Suprapubic skin (tissue), 4 donors: ENCODE measurements at regions not wholly inside any gene's neighbourhood (a gene's known extent, or its start where the extent isn't known, plus 50 kb on each side); places are given as distances from the start of the nearest gene placed in this dataset.

Source experiments
- DNase-seq, 2 donors: peaks; one replicate each; pipeline ENCODE4 v3.0.0-alpha.2; 2019; ENCODE audit warnings: low spot score in 2 of 2
- H3K27ac ChIP-seq: fragments of 200-600 bp; sonication (generic); one replicate; pipeline ENCODE4 v1.5.1; 2019
- H3K27me3 ChIP-seq: fragments of 200-600 bp; sonication (generic); one replicate; pipeline ENCODE4 v1.5.1; 2019
- H3K36me3 ChIP-seq: fragments of 200-600 bp; sonication (generic); one replicate; pipeline ENCODE4 v1.5.1; 2019
- H3K4me1 ChIP-seq: fragments of 200-600 bp; sonication (generic); one replicate; pipeline ENCODE4 v1.5.1; 2019
- H3K4me3 ChIP-seq: fragments of 200-600 bp; sonication (generic); one replicate; pipeline ENCODE4 v1.5.1; 2019; ENCODE audit warnings: mild to moderate bottlenecking
- H3K9me3 ChIP-seq: fragments of 200-600 bp; sonication (generic); one replicate; pipeline ENCODE4 v1.5.1; 2019
- EP300 ChIP-seq: sonication (generic); formaldehyde crosslinking; IDR thresholded peaks from one replicate; pipeline ENCODE4 v1.6.1; 2017; ENCODE audit warnings: antibody characterized with exemption
- POLR2A ChIP-seq, 2 donors: fragments of 450-650 bp; IDR thresholded peaks; one replicate each; pipeline ENCODE4 v1.6.1; 2017; ENCODE audit warnings: antibody characterized with exemption in 2 of 2, mild to moderate bottlenecking in 2 of 2, moderate library complexity in 2 of 2
- POLR2AphosphoS5 ChIP-seq, 3 donors: sonication (generic); formaldehyde crosslinking; IDR thresholded peaks; one replicate each; pipeline ENCODE4 v1.6.1; 2017; ENCODE audit warnings: antibody characterized with exemption in 3 of 3
- WGBS: methylation state at CpG from one replicate; pipeline ENCODE4 v1.1.5; 2018; 5-methylcytosine and 5-hydroxymethylcytosine counted together
- TF ChIP-seq, protein P1 (sequence below), 2 donors: fragments of 200-600 bp in 1 of 2; fragments of 450-650 bp in 1 of 2; sonication (generic) in 1 of 2; IDR thresholded peaks; one replicate each; pipeline ENCODE4 v1.5.1; 2016 to 2019; ENCODE audit warnings: antibody characterized with exemption in 2 of 2, mild to moderate bottlenecking in 1 of 2, moderate library complexity in 1 of 2

DNA sequence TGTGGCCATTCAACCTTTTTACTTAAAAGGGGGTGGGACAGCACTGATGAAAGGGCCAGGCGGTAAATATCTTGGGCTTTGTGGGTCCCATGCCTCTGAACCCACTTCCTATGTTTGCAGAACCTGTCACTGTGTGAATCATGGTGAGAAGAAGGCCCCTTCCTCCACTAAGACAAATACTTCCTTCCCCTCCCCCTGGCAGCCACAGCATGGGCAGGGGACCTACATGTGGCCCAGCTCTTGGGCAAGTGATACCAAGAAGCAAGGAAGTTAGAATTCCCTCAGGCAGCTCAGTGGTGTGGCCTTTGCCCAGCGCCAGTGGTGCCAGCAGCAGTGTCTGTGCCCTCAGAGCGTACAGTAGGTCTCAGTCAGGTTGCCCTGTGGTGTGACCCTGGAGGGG lies 168.6 kb downstream of the TRIM33 start:
- Histone ChIP-seq H3K4me3 (no peak overlapping the region), H3K36me3 (no peaks in the 10 kb centered on the region), H3K27ac (no peak overlapping the region), H3K4me1 (peaks cover 12% of the 10 kb centered on the region), H3K27me3 (no peaks in the 10 kb centered on the region), H3K9me3 (no peaks in the 10 kb centered on the region)
- TF ChIP-seq POLR2A (IDR thresholded peaks at IDR 0.05) (no peak), POLR2AphosphoS5 (IDR thresholded peaks at IDR 0.05) (no peak), EP300 (no peak)
- TF ChIP-seq, protein P1, sequence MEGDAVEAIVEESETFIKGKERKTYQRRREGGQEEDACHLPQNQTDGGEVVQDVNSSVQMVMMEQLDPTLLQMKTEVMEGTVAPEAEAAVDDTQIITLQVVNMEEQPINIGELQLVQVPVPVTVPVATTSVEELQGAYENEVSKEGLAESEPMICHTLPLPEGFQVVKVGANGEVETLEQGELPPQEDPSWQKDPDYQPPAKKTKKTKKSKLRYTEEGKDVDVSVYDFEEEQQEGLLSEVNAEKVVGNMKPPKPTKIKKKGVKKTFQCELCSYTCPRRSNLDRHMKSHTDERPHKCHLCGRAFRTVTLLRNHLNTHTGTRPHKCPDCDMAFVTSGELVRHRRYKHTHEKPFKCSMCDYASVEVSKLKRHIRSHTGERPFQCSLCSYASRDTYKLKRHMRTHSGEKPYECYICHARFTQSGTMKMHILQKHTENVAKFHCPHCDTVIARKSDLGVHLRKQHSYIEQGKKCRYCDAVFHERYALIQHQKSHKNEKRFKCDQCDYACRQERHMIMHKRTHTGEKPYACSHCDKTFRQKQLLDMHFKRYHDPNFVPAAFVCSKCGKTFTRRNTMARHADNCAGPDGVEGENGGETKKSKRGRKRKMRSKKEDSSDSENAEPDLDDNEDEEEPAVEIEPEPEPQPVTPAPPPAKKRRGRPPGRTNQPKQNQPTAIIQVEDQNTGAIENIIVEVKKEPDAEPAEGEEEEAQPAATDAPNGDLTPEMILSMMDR (IDR thresholded peaks at IDR 0.05) = no peak
- 81% methylated on average over 3 of the region's 3 CpGs for WGBS
- DNase-seq = no peak

DNA sequence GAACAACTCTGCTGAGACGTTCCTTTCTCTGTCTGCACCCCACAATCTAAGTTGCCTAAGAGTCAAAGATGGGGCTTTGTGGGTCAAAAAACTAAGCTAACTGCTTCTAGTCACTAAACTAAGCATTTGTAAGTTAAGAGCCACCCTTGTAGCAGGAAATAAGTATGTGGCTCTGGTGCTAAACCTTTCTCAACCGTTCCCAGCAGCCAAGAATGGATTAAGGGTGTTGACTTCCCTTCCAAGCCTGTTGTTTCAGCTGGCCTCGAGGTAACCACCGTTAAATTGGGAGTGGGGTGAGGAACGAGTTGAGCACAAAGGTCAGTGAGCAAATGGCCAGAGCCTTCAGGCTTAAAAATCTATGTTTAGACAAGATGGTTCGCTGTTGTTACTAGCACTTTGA lies 169.1 kb downstream of the TRIM33 start:
- no peaks in the 10 kb centered on the region for H3K9me3 ChIP-seq
- no peak overlapping the region for H3K4me3 ChIP-seq
- TF ChIP-seq POLR2AphosphoS5 (IDR thresholded peaks at IDR 0.05) (no peak), EP300 (no peak), POLR2A (IDR thresholded peaks at IDR 0.05) (no peak)
- TF ChIP-seq, protein P1 (IDR thresholded peaks at IDR 0.05) = no peak
- no peak for DNase-seq
- H3K4me1 ChIP-seq = peaks cover 11% of the 10 kb centered on the region
- no peak overlapping the region for H3K27ac ChIP-seq
- WGBS = 50% methylated on average over 6 of the region's 6 CpGs
- no peaks in the 10 kb centered on the region for H3K27me3 ChIP-seq
- no peaks in the 10 kb centered on the region for H3K36me3 ChIP-seq

DNA sequence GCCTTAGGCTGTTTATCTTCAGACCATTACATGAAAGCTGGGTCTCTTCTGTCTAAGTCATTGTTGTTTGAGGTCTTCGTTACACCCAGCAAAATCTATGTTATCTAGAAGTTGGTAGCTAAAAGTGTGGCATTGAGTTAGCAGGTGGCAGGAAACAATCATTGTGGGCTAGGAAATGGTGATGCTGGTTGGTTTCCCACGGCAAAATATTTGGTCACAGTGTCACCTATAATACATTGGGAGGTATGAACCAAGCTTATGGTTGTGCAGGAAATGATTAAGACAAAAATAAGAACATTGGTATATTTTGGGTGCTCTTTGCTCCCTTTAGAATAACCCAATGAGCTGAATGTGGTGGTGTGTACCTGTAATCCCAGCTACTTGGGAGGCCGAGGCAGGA lies 169.7 kb downstream of the TRIM33 start:
- Histone ChIP-seq H3K4me3 (no peak overlapping the region), H3K27ac (no peak overlapping the region), H3K27me3 (no peaks in the 10 kb centered on the region), H3K4me1 (peaks cover 7% of the 10 kb centered on the region), H3K9me3 (no peaks in the 10 kb centered on the region), H3K36me3 (no peaks in the 10 kb centered on the region)
- 79% methylated on average over 3 of the region's 3 CpGs for WGBS
- no peak for DNase-seq
- TF ChIP-seq, protein P1 (IDR thresholded peaks at IDR 0.05) = no peak
- TF ChIP-seq POLR2A (IDR thresholded peaks at IDR 0.05) = no peak
- TF ChIP-seq POLR2AphosphoS5 (IDR thresholded peaks at IDR 0.05) = no peak
- no peak for TF ChIP-seq EP300

DNA sequence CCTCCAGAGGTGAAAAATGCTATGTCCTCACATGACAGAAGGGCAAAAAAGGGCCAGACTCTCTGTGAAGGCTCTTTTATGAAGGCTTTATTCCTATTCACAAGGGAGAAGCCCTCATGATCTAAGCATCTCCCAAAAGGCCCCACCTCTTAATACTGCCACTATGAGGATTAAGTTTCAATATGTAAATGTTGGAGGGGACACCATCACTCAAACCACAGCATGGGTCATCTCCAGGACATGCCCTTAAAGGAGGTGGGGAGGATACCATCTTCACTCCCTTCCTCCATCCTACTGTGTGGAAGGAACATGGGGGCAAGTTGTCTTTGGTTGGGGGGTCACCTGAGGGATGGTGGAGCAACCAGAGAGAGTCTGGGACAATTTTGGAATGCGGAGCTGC lies 170.1 kb downstream of the TRIM33 start:
- Histone ChIP-seq H3K4me3 (no peak overlapping the region), H3K27ac (no peak overlapping the region), H3K36me3 (no peaks in the 10 kb centered on the region), H3K4me1 (peaks cover 4% of the 10 kb centered on the region), H3K27me3 (no peaks in the 10 kb centered on the region), H3K9me3 (no peaks in the 10 kb centered on the region)
- 79% methylated on average over 1 of the region's 1 CpG for WGBS
- TF ChIP-seq, protein P1 (IDR thresholded peaks at IDR 0.05) = no peak
- TF ChIP-seq POLR2A (IDR thresholded peaks at IDR 0.05) (no peak), EP300 (no peak), POLR2AphosphoS5 (IDR thresholded peaks at IDR 0.05) (no peak)
- DNase-seq = no peak

DNA sequence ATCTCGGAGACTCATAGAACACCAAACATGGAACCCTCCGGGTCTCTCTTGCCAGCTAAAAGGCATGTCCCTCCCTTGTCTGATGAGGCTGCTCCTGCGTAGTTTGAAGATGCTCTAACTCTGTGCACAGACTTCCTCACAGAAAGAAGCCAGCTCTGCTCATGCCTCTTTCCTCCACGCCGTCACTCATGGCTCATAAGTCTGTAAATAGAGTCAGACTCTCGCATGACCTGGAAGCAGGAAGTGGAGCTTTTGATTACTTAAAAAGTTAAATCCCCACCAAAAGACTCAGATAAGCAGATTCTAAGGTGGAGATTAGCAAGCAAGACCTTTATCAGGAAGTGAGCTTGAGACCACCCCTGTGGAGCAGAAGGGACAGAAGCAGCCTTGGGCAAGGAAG lies 171.6 kb downstream of the TRIM33 start:
- DNase-seq = no peak
- H3K9me3 ChIP-seq = no peaks in the 10 kb centered on the region
- no peaks in the 10 kb centered on the region for H3K27me3 ChIP-seq
- TF ChIP-seq POLR2A (IDR thresholded peaks at IDR 0.05) = no peak
- TF ChIP-seq POLR2AphosphoS5 (IDR thresholded peaks at IDR 0.05) = no peak
- TF ChIP-seq, protein P1 (IDR thresholded peaks at IDR 0.05) = no peak
- no peak for TF ChIP-seq EP300
- H3K36me3 ChIP-seq = no peaks in the 10 kb centered on the region
- H3K27ac ChIP-seq = no peak overlapping the region
- 82% methylated on average over 6 of the region's 6 CpGs for WGBS
- no peak overlapping the region for H3K4me3 ChIP-seq
- no peaks in the 10 kb centered on the region for H3K4me1 ChIP-seq
